ENCODE measurements at regions not wholly inside any gene's neighbourhood (a gene's known extent, or its start where the extent isn't known, plus 50 kb on each side); places are given as distances from the start of the nearest gene placed in this dataset.

DNA sequence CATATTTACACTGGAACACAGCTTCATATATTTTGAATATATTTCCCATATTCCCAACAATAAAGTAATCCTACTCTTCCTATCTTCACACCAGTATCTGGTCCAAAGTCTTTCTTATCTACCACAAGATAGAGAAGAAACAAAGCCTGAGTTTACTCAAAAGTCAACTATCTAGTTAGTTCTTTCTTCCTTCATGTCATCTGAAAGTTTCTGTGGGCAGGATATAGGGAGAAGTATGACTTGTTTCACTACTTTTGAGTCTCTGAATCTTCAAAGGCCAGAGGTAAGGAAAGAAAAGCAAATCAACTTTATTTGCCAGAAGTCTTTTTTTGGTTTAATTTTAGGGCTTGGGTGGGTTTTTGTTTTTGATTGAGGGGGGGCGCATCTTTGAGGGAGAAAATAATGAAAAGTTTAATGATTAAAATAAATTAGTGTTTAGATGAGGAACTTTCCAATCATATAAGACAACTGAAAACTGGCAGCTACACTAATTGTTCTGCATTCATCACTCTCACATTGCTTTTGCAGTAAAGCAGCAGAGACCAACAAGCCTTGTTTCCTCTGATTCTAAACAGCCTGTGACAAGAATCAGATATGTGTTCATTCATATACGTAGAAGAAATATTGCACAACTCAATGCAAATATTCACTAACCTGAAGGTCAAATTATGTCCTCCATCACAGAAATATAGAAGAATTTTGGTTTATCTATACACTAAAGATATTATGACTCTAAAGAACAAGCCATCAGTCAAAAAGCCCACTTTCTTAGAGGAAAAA is 421.4 kb downstream of the SHQ1 start:
- no peak for FAIRE-seq

DNA sequence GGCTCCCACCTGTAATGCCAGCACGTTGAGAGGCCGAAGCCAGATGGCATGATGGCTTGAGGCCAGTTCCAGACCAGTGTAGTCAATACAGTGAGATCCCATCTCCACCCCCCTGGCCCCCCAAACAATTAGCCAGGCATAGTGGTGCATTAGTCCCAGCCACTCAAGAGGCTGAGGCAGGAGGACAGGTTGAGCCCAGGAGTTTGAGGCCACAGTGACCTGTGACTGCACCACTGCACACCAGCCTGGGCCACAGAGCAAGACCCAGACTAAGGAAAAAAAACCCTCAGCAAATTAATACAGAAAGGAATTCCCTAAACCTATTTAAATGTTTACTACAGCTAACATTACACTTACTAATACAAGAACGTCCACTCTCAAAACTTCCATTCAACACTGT is 424.6 kb downstream of the SHQ1 start:
- FAIRE-seq = no peak

DNA sequence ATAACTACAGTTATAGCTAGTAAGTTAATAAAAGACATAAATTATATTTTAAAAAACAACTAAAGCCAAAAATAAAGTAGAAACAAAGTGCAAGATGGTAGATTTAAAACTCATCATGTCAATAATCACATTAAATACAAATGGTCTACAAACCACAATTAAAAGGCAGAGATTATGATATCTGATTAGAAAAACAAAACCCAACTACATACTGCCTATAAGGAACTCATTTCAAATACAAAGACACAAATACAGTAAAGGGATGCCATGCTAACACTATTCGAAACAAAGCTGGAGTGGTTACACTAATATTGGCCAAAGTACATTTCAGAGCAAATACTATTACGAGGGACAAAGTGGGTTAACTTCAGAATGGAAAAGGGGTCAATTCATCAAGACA is 426.5 kb downstream of the SHQ1 start:
- FAIRE-seq = no peak

DNA sequence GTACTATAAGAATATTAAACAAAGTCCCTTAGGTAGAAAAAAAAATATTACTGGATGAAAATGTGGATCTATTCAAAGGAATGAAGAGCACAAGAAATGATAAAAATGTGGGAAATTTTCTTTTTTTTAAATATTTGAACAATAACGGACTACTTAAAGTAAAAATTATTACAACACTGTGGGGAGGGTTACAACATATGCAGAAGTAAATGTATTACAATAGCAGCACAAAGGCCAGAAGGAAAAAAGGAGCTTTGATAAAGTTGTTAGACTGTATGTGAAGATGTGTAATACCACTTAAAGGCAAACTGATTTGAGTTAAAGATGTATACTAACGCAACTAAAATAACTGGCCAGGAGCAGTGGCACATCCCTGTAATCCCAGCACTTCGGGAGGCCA is 427.1 kb downstream of the SHQ1 start:
- FAIRE-seq = no peak

DNA sequence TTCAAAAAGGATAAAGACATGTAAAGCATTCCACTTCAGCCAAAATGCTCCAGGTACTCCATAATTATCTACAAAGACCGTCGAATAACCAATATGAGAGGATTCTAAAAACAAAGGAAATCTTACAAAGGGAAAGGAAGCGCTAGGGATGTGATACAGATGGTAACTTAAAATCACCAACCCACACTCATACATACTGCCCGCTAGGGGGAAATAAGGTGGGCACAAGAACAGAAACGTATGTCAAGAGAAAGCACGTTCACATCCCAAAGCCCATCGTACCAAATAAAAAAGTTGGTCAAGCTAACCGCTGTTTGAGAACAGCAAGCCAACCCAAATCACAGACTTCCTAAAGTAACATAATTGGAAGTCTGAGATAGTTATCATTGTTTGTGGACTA is 429.4 kb downstream of the SHQ1 start:
- FAIRE-seq = no peak

DNA sequence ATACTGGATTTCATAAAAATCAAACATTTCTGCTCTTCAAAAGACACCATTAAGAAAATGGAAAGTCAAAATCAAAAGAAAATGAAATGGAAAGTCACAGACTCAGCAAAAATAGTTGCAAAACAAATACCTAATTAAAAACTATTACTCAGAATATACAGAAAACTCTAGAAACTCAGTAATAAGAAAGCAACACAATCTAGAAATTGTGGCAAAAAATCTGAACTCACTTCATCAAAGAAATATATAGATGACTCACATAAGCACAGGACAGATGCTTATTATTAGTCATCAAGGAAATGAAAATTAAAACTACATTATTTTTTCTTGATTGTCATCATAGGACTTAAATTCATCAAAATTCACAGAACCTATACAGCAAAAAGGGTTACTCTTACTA is 430.0 kb downstream of the SHQ1 start:
- no peak for FAIRE-seq

DNA sequence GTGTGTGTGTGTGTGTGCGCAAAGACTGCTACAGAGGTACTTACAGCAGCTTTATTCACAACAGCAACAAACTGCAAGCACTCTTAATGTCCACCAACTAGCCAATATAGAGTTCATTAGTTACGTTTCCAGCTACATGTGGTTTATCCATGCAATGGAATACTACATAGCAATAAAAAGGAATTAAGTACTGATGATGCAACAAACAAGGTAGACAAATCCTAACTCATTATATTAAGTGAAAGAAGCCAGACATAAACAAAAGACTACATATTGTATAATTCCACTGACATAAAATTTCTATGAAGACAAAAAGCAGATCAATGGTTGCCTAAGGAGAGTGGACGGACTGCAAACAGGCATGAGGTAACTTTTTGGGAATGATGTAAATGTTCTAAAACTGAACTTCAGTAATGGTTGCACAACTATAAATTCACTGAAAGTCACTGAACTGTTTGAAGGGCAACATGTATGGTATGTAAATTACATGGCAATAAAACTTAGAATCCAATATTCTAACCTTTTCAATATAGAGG is 433.7 kb downstream of the SHQ1 start:
- no peak for FAIRE-seq

DNA sequence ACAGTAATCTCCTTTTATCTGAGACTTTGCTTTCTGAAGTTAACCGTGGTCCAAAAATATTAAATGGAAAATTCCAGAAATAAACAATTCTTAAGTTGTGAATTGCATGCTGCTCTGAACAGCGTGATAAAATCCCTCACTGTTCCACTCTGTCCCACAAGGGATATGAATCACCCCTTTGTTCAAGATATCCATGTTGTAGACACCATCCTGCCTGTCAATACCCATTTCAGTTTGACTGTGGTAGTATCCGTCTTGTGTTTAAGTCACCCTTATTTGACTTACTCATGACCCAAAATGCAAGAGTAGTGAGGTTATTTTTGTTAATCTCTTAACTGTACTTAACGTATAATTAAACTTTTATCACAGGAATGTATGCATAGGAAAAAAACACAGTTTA is 435.0 kb downstream of the SHQ1 start:
- no peak for FAIRE-seq

DNA sequence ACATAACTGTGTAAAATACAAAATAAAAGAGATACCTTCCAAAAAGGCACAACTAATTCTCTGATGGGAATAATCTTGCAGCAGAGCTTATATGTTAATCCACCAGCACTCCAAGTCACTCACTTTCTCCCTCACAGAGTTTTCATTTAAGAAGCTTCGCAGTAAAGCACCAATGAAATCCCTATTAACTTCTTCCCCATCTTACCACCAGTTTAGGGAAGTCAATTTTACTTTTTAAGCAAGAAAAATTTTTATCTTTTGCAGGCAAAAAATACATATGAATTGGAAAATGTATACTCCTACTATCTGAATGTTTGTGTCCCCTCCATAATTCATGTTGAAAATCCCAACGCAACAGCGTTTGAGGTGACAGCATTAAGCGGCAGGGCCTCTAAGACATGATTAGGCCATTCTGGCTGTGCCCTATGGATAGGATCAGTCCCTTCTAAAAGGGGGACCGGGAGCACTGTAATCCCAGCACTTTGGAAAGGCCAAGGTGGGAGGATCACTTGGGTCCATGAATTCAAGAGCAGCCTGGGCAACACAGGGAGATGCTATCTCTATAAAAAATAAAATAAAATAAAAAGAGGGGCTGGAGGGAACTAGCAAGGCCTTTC is 435.8 kb downstream of the SHQ1 start:
- FAIRE-seq = no peak

DNA sequence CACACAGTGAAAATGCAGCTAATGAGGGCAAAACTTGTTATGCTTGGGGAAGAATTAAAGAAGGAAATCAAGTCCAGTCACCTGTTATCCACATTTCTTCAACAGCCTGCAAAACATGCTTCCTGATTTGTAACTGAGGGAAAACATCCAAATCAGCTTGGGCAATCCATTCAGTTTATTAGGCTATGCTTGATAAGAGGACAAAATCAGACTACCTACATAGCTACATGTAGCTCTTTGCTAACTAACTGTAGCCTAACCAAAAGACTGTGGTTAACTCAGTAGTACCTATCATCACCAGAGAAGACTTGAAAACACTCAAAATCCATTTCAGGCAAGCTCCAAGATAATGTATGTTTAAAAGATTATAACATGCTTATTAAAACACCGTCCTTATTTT is 436.4 kb downstream of the SHQ1 start:
- FAIRE-seq = no peak

DNA sequence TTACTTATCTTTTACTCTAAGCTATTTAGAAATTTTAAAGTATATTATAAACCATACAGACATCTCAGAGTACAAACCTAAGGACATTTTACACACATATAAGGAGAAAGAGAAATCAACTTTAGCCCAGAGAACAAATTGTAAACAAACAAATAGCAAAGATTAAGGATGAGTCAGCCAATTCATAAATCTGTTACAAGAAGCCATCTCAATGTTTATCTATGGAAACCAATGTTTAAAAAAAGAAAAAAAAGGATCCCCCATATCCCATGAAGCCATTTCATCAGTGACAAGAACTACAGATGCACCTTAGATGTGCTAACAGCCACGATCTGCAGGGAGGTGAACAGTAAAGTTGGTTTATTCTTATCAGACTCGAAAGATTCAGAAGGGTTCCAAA is 437.1 kb downstream of the SHQ1 start:
- FAIRE-seq = no peak

DNA sequence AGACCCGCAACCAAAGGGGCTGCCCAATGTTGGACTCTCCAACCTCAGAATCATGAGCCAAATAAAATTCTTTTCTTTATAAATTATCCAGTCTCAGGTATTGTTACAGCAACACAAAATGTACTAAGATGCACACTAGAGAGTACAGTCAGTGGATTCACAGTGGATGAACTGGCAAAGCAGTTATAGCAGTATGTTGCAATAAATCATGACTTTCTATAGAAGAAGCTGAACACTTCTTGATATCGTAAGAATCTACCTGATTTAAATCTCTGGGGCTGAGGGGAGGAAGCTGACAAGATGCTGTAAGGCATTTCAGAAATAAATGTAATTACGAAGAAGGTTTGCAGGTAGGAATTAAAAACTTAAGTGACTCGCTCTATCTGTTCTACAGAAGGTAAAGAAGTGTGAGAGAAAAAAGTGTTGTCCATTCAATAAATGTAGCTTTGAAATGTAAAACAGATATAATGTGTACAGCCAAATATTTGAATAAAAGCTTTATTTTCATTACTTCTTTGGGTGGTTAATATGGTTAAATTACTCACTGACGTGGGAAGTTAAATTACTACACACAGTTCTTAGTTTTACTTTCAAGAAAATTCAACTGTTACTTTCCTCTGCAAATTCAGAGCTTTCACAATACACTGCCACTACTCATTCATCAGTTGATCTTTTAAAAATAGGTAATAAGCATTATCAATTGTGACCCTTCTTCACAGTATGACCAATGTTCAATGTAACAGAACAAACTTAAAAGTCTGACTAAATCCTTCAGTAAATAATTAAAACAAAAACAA is 439.1 kb downstream of the SHQ1 start:
- FAIRE-seq = no peak

DNA sequence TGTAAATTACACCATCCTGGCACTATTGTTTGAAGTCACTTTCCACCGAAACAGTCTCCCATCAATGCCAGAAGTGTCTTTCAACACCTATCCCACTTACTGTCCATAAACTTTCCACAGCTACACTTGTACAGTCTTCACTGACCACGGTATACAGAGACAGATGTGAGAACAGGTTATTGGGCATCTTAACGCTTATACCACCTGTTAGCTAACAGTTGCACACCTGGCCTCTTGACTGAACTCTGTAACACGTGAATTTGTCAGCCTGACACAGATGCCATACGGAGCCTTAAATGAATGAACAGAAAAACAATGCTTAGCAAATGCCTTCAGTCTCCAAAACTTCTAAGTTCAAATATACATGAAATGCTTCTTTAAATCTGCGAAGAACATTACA is 440.5 kb downstream of the SHQ1 start:
- FAIRE-seq = no peak

DNA sequence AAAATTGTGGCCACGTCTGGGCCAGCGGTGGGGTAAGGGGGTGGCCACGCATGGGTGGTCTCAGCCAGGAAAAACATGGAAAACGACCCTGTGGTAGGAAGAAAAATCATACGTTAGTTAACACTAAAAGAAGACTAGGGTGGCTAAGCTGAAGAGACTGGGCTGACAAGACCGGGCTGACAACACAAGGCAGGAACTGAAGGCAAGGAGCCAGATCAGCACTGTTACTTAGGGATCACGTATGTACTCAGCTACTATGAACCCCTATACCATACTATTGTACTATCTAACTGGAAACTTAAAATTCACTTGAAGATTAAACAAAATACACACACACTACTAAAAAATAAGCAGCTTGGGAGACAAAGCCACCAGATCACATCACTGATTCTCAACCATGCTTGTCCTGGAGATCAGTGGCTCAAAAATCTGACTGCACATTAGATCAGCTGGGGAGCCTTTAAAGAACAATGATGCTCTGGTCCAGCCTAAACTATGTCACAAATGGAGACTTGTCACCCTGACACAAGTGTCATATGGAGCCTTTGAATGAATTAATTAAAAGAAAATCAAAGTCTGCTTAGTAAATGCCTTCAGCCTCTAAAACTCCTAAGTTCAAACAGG is 442.2 kb downstream of the SHQ1 start:
- FAIRE-seq = no peak

DNA sequence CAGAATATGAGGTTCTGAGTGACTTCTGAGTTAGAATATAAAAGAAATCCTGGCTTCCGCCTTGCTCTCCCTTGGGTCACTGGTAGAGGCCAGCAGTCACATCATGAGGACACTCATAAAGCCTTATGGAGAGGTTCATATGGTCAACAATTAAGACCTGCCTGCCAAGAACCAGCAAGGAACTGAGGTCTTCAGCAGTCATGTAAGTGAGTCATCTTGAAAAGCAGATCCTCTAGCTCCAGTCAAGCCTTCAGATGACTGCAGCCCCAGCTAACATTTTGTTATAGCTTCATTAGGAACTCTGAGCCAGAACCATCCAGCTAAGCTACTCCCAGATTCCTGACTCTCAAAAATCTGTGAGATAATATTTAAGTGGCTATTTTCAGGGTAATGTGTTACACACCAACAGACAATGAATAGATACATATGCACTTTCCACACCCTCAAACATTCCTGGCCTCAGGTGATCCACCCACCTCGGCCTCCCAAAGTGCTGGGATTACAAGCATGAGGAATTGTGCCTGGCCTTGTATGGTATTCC is 447.2 kb downstream of the SHQ1 start:
- FAIRE-seq = no peak

DNA sequence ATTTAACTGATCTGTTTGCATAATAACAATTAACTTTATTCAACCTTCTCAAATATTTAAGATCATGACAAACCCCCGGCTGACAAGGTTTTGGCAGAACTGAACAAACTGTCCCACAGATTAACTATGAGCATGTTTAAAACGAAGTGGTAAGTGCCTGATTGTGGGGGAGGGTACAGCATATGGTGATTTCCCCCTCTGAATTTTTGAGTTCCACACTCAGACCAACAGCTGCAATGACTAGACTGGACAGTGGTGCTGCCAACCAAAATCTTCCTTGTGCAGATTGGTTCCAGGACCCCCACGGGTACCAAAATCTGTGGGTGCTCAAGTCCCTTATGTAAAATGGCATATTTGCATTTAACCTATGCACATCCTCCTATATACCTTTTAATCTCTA is 449.5 kb downstream of the SHQ1 start:
- no peak for FAIRE-seq

DNA sequence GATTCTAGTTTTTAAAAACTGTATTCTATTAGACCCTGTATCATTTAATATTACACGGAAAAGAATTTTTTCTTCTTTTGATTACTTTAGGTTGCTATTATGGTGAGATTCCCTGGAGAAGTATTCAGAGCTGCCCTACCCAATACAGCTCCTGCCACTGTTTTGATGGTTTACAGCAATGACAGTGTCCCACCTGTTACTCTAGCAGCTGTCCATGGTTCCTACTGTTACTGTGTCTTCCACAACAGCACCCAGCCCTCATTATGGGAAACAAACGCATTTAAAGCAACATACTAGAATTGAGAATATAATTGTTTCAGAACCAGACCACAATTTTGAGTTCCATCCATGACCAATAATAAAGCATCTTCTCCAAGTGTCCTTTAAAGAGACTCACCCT is 450.7 kb downstream of the SHQ1 start:
- no peak for FAIRE-seq

DNA sequence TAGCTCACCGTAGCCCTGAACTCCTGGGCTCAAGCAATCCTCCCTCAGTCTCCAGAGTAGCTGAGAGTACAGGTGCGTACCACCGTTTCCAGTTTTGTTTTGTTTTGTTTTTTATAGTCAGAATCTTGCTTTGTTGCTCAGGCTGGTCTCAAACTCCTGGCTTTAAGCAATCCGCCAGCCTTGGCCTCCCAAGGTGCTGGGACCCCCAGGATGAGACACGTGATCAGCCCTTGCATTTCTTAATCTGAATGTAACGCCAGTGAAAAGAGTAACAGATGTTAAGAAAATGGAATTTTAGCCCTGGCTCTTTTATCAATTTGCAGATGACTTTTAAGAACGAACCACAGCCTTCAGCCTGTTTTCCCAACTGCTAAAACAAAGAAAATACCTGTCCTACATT is 451.3 kb downstream of the SHQ1 start:
- FAIRE-seq = no peak

DNA sequence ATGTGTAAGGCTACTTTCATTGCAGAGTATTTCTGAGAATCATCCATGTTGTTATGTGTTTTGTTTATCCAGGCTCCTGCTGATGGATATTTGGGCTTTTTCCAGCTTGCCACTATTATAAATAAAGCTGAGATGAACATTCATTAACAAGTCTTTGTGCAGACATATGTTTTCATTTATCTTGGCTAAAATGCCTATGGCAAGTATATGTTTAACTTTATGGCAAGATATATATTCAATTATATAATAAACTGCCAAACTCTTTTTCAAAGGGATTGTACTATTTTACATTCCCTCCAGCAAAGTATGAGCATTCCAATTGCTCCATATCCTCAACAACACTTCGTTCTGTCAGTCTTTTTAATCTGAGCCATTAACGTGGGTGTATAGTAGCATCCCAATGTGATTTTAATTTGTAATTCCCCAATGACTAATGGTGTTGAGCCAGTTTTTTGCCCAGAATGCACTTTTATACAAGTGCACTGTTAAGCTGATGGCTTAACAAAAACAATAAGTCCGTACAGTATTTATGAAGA is 452.4 kb downstream of the SHQ1 start:
- FAIRE-seq = no peak

DNA sequence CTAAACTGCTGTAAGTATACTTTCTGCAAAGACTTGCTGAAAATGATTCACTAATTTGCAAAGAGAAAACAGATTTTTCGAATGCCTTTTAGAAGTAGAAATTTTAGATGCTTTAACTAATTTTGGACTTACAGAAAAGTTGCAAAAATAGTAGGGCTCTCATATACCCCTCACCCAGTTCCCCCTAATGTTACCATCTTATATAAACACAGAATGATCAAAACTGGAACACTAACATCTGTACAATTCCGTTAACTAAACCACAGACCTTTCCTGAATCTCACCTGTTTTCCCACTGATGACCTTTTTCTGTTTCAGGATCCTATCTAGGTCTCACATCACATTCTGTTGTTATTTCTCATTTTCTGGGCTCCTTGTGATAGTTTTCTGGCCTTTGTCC is 454.8 kb downstream of the SHQ1 start:
- FAIRE-seq = no peak

DNA sequence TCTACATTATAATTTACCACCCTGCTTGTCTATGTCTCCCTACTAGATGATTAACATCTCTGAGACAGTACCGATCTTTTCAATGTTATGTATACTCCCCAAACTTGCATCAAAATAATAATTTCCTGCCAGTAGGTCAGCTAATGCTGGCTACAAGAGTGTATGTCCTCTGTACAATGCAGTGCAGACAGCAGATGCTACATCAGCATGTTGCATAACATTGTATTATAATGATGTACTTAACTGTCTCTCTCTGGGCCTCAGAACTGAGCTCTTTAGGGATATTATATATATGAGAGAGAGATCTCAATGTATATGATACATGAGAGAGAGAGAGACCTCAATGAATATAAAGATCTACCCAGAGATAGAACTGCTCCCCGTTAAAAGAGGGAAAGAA is 456.6 kb downstream of the SHQ1 start:
- FAIRE-seq = no peak

DNA sequence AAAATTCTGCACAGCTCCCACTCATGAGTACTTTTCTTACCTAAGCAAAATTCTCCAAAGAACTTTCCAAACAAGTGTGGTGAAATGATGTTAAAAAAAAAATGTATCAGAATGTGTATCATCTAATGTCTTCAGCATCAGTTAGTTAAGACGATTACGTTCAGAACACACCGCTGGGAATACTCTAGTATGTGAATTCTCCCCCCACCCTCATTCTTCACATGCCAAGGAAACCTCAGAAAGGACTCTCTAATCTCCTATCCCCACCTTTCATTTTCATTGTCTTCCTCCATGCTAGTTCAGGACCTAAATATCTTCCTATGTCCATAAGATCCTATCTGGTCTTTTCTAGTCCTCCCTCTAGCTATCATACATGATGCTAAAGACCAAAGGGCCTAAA is 457.4 kb downstream of the SHQ1 start:
- no peak for FAIRE-seq

DNA sequence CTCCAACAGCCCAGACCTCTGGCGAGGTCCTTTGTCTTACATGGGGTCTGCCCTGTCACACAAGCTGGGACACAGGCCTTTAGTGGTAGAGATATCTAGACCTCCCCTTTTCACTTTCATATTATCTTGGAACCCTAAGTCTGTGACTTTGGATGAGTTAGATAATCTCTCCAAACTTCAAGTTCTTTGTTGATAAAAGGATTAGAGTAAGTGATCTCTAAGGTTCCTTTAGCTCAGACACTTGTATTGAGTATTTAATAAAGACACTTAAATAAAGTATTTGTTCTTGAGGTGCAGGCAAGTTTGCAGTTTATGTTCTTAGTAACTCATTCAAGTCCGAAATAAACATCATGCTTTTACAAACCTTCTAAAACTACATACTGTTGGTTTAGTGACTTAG is 459.6 kb downstream of the SHQ1 start:
- no peak for FAIRE-seq
